OCI-LY7 (cell line): ENCODE measurements at regions not wholly inside any gene's neighbourhood (a gene's known extent, or its start where the extent isn't known, plus 50 kb on each side); places are given as distances from the start of the nearest gene placed in this dataset.
A peak's percentile ranks its signal among the peaks of the same experiment; 100 is the strongest.

ENCODE experiments used
- BruUV-seq: library from RNA; stranded (reverse); fragments of 400-500 nt; replicated peaks from 2 replicates; lab custom pipeline; 2021; lab: Mats Ljungman, UMichigan
- CTCF ChIA-PET: fragments of 300-600 bp; sonication (Branson Sonifier 250); formaldehyde crosslinking; loops from one replicate; lab custom pipeline; 2022; ENCODE audit warnings: antibody characterized with exemption; ENCODE audit not compliant: unreplicated experiment; lab: Charles Lee
- POLR2A ChIA-PET: fragments of 300-600 bp; sonication (Branson Sonifier 250); formaldehyde crosslinking; loops from one replicate; lab custom pipeline; 2022; ENCODE audit warnings: antibody characterized with exemption; lab: Charles Lee
- DNase-seq: peaks from one replicate; pipeline ENCODE4 v3.0.0-alpha.2; 2015; ENCODE audit warnings: low spot score
- H2AFZ ChIP-seq: fragments of 200-600 bp; sonication (generic), shearing (Covaris generic); 2 replicates; pipeline ENCODE4 v1.6.1; 2014; ENCODE audit warnings: mild to moderate bottlenecking, antibody characterized with exemption, low read length, moderate library complexity
- H3K27ac ChIP-seq: fragments of 200-600 bp; sonication (generic); 2 replicates; pipeline ENCODE4 v1.5.1; 2014; ENCODE audit warnings: mixed run types, low read depth, mild to moderate bottlenecking, moderate library complexity, low read length, inconsistent platforms; ENCODE audit not compliant: poor library complexity, severe bottlenecking
- H3K36me3 ChIP-seq: fragments of 200-600 bp; sonication (generic); 2 replicates; pipeline ENCODE4 v1.6.1; 2014; ENCODE audit warnings: mild to moderate bottlenecking, antibody characterized with exemption, low read length, moderate library complexity, mixed read lengths; ENCODE audit not compliant: insufficient read depth
- H3K4me1 ChIP-seq: fragments of 200-600 bp; sonication (generic); 2 replicates; pipeline ENCODE4 v1.5.1; 2014; ENCODE audit warnings: mild to moderate bottlenecking, low read length; ENCODE audit not compliant: insufficient read depth, poor library complexity, severe bottlenecking
- H3K4me2 ChIP-seq: fragments of 200-600 bp; sonication (generic); 2 replicates; pipeline ENCODE4 v1.6.1; 2014; ENCODE audit warnings: mild to moderate bottlenecking, low read length
- H3K4me3 ChIP-seq: fragments of 200-600 bp; sonication (generic); 2 replicates; pipeline ENCODE4 v1.5.1; 2014; ENCODE audit warnings: mild to moderate bottlenecking, low read depth, low read length; ENCODE audit not compliant: poor library complexity, severe bottlenecking
- H3K79me2 ChIP-seq: fragments of 200-600 bp; sonication (generic); 2 replicates; pipeline ENCODE4 v1.6.1; 2016; ENCODE audit warnings: low read depth, mild to moderate bottlenecking, low read length, moderate library complexity, mixed read lengths; ENCODE audit not compliant: insufficient read depth
- H3K9me2 ChIP-seq: fragments of 200-600 bp; sonication (generic); 2 replicates; pipeline ENCODE4 v1.6.1; 2016; ENCODE audit warnings: mild to moderate bottlenecking, low read length, mixed read lengths; ENCODE audit not compliant: insufficient read depth
- H3K9me3 ChIP-seq: fragments of 200-600 bp; sonication (generic); 2 replicates; pipeline ENCODE4 v1.6.1; 2014; ENCODE audit warnings: mild to moderate bottlenecking, mixed run types, low read length, mixed read lengths
- H4K20me1 ChIP-seq: fragments of 200-600 bp; sonication (generic); 2 replicates; pipeline ENCODE4 v1.6.1; 2014; ENCODE audit warnings: mild to moderate bottlenecking, antibody characterized with exemption, low read length, moderate library complexity, mixed read lengths; ENCODE audit not compliant: insufficient read depth
- EZH2phosphoT487 ChIP-seq: fragments of 200-600 bp; sonication (generic); IDR thresholded peaks from 2 replicates; pipeline ENCODE4 v1.6.1; 2018; ENCODE audit warnings: low read depth, borderline replicate concordance, mild to moderate bottlenecking, mixed run types, antibody characterized with exemption, low read length, moderate library complexity, mixed read lengths
- intact Hi-C: fragments of 100-400 bp; cut with micrococcal nuclease; formaldehyde crosslinking; loops from one replicate; pipeline ENCODE4 v1.10.0; 2022; ENCODE audit not compliant: unreplicated experiment
- TF ChIP-seq, protein P1 (sequence below): fragments of 200-600 bp; sonication (generic); conservative IDR thresholded peaks from 2 replicates; pipeline ENCODE4 v1.5.1; 2014; ENCODE audit warnings: mild to moderate bottlenecking, antibody characterized with exemption, low read length, moderate library complexity, mixed read lengths

DNA sequence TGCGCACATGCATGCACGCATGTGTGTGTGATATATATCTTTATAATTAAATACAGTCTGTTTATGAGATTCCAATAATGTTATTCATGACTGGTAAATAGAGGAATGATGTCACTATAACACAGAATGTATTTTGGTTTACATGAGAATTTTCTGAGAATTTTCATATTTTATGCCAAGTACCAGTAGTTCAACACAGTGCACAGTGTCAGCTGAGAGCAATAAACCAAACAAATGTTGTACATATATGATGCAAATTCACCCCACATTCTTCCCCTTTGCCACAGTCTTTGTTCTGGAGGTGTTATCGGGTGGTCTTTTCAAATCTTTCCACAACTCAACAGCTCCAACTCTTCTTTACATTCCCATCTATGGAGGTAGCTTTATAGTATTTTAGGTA is 462.2 kb upstream of the GRM3 start:
- ChIA-PET CTCF (no interaction called here), POLR2A (interaction anchor here (0.6 to 1.0 kb wide), 3 partner anchors 12 to 34 kb away, joined by 3 read pairs; no protein-coding TSS in a partner anchor)
- BruUV-seq: no TSS peak
- no peaks in the 10 kb centered on the region for H3K79me2 ChIP-seq
- H3K4me2 ChIP-seq: no peak overlapping the region
- no peaks in the 10 kb centered on the region for H3K9me2 ChIP-seq
- H3K36me3 ChIP-seq: no peaks in the 10 kb centered on the region
- no peak for TF ChIP-seq EZH2phosphoT487
- TF ChIP-seq, protein P1, sequence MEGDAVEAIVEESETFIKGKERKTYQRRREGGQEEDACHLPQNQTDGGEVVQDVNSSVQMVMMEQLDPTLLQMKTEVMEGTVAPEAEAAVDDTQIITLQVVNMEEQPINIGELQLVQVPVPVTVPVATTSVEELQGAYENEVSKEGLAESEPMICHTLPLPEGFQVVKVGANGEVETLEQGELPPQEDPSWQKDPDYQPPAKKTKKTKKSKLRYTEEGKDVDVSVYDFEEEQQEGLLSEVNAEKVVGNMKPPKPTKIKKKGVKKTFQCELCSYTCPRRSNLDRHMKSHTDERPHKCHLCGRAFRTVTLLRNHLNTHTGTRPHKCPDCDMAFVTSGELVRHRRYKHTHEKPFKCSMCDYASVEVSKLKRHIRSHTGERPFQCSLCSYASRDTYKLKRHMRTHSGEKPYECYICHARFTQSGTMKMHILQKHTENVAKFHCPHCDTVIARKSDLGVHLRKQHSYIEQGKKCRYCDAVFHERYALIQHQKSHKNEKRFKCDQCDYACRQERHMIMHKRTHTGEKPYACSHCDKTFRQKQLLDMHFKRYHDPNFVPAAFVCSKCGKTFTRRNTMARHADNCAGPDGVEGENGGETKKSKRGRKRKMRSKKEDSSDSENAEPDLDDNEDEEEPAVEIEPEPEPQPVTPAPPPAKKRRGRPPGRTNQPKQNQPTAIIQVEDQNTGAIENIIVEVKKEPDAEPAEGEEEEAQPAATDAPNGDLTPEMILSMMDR: no peak
- no peak overlapping the region for H2AFZ ChIP-seq
- H3K9me3 ChIP-seq: no peaks in the 10 kb centered on the region; the same call in 1 of the 2 replicates
- no peaks in the 10 kb centered on the region for H4K20me1 ChIP-seq
- H3K4me3 ChIP-seq: no peak overlapping the region
- H3K4me1 ChIP-seq: no peaks in the 10 kb centered on the region
- H3K27ac ChIP-seq: no peak overlapping the region
- no peak for DNase-seq
- intact Hi-C loops: no loop called here

DNA sequence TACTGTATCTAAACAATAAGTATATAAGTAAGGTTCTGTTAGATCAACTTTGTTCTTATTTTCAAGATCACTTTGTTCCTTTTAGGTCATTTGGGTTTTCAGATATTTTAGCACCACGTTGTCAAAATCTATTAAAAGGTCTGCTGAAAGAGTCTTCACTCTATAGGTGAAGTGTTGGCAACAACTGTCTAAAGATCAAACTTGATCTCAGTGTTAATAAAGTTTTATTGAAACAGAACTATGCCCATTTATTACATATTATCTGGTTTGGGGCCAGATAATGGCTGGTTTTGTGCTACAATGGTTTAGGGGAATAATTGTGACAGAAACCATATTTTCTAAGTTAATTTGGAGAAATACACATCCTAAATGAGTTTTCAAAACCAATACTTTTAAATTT is 478.9 kb upstream of the GRM3 start:
- intact Hi-C loops: no loop called here
- TF ChIP-seq EZH2phosphoT487: no peak
- TF ChIP-seq, protein P1: no peak
- Histone ChIP-seq H3K79me2 (no peaks in the 10 kb centered on the region), H3K4me3 (no peak overlapping the region), H2AFZ (0 out of 2 replicates have a peak overlapping the region, but pooled peaks have one; percentile 49), H3K4me1 (no peaks in the 10 kb centered on the region), H4K20me1 (no peaks in the 10 kb centered on the region), H3K4me2 (no peak overlapping the region), H3K36me3 (no peaks in the 10 kb centered on the region; the same call in 1 of the 2 replicates), H3K9me3 (peaks cover 20% of the 10 kb centered on the region), H3K27ac (no peak overlapping the region), H3K9me2 (no peaks in the 10 kb centered on the region)
- no peak for DNase-seq
- ChIA-PET CTCF (no interaction called here), POLR2A (interaction anchor here (0.7 kb wide), 1 partner anchor 133 kb away, joined by 3 read pairs; no protein-coding TSS in a partner anchor)
- no TSS peak for BruUV-seq

DNA sequence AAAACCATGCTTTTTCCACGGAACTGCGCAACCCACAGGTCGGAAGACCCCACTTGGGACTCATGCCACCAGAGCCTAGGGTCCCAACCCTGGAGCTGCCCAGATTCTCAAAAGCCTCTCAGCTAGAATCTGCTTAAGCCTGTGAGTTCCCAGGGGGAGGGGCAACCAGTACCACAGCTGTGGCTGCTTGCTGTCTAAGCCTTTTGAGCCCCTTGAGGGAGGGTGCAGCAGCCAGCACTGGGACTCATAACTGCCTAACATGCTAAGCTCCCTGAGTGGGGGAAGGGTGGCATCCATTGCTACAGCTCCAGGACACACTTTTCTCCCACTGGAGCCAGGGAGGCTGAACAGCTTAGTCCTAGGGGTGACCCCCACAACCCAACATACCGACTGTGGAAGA is 485.6 kb upstream of the GRM3 start:
- CTCF ChIA-PET: no interaction called here
- TF ChIP-seq EZH2phosphoT487: no peak
- TF ChIP-seq, protein P1: no peak
- no peaks in the 10 kb centered on the region for H3K9me2 ChIP-seq
- H3K36me3 ChIP-seq: no peaks in the 10 kb centered on the region
- no TSS peak for BruUV-seq
- no peak for DNase-seq
- no peaks in the 10 kb centered on the region for H3K4me1 ChIP-seq
- intact Hi-C loops: no loop called here
- H2AFZ ChIP-seq: no peak overlapping the region
- no peaks in the 10 kb centered on the region for H3K9me3 ChIP-seq
- H4K20me1 ChIP-seq: no peaks in the 10 kb centered on the region
- no peak overlapping the region for H3K4me2 ChIP-seq
- POLR2A ChIA-PET: no interaction called here
- H3K4me3 ChIP-seq: no peak overlapping the region
- no peak overlapping the region for H3K27ac ChIP-seq
- H3K79me2 ChIP-seq: no peaks in the 10 kb centered on the region
